Mucosa of descending colon (tissue), 3 donors: ENCODE measurements at regions not wholly inside any gene's neighbourhood (a gene's known extent, or its start where the extent isn't known, plus 50 kb on each side); places are given as distances from the start of the nearest gene placed in this dataset.

Experiments
- ATAC-seq: fragments of 200-7000 bp; cut with Tn5 transposase; one replicate; pipeline ENCODE4 v1.9.1; 2020; ENCODE audit warnings: mild to moderate bottlenecking, moderate library complexity
- DNase-seq, 3 donors: peaks; one replicate each; pipeline ENCODE4 v3.0.0-alpha.2; 2020
- H3K36me3 ChIP-seq: fragments of 200-600 bp; one replicate; pipeline ENCODE4 v1.8.0; 2021; ENCODE audit warnings: low read depth, mild to moderate bottlenecking
- H3K4me1 ChIP-seq: fragments of 200-600 bp; one replicate; pipeline ENCODE4 v1.8.0; 2021; ENCODE audit warnings: low read depth, mild to moderate bottlenecking
- H3K4me3 ChIP-seq: fragments of 200-600 bp; one replicate; pipeline ENCODE4 v1.8.0; 2021; ENCODE audit warnings: mild to moderate bottlenecking
- H3K9me3 ChIP-seq: fragments of 200-600 bp; one replicate; pipeline ENCODE4 v1.8.0; 2021; ENCODE audit warnings: mild to moderate bottlenecking
- CTCF ChIP-seq: fragments of 200-600 bp; IDR thresholded peaks from one replicate; pipeline ENCODE4 v1.8.0; 2022; ENCODE audit warnings: antibody characterized with exemption, mild to moderate bottlenecking
- intact Hi-C, 2 donors: fragments of 100-400 bp; cut with DNase I in 1 of 2; cut with micrococcal nuclease in 1 of 2; formaldehyde crosslinking; loops; one replicate each; pipeline versions ENCODE4 v1.11.0 to v1.11.1; 2022; cut with DNase I, micrococcal nuclease
- donor health status: DM: no; HTN: no; CAD: no; lungs with moderate emphysema.
- donor health status: DM: no; HTN: no; CAD: no.
- donor health status: DM: no; HTN: yes; CAD: no.

- Histone ChIP-seq H3K4me3 (no peak overlapping the region), H3K9me3 (no peaks in the 10 kb centered on the region), H3K36me3 (no peaks in the 10 kb centered on the region), H3K4me1 (no peaks in the 10 kb centered on the region)
- DNase-seq: no peak
- TF ChIP-seq CTCF: no peak
- intact Hi-C loops: no loop called here
- no peak for ATAC-seq
Observed at GRCh38 chr21:32144851-32145250, 134.0 kb downstream of the MIS18A start.

- Histone ChIP-seq H3K4me1 (no peaks in the 10 kb centered on the region), H3K4me3 (no peak overlapping the region), H3K36me3 (no peaks in the 10 kb centered on the region), H3K9me3 (no peaks in the 10 kb centered on the region)
- peak in 1 of 3 donors; percentile 6 for DNase-seq
- intact Hi-C loops: no loop called here
- no peak for ATAC-seq
- no peak for TF ChIP-seq CTCF
Observed at GRCh38 chr21:32143241-32143939, 135.5 kb downstream of the MIS18A start.

- Histone ChIP-seq H3K4me1 (no peaks in the 10 kb centered on the region), H3K9me3 (no peaks in the 10 kb centered on the region), H3K4me3 (no peak overlapping the region), H3K36me3 (no peaks in the 10 kb centered on the region)
- TF ChIP-seq CTCF: no peak
- DNase-seq: no peak
- intact Hi-C loops: no loop called here
- no peak for ATAC-seq
Observed at GRCh38 chr21:32141318-32141633, 137.6 kb downstream of the MIS18A start.

- no peak for TF ChIP-seq CTCF
- ATAC-seq: no peak
- no peak for DNase-seq
- Histone ChIP-seq H3K9me3 (no peaks in the 10 kb centered on the region), H3K4me1 (no peaks in the 10 kb centered on the region), H3K36me3 (no peaks in the 10 kb centered on the region), H3K4me3 (no peak overlapping the region)
- intact Hi-C loops: no loop called here
Observed at GRCh38 chr21:32140604-32141317, 138.1 kb downstream of the MIS18A start.

GRCh38 chr21:32140151-32140550, 138.7 kb downstream of the MIS18A start:
- no peaks in the 10 kb centered on the region for H3K4me1 ChIP-seq
- TF ChIP-seq CTCF: no peak
- H3K9me3 ChIP-seq: no peaks in the 10 kb centered on the region
- H3K4me3 ChIP-seq: no peak overlapping the region
- no peak for ATAC-seq
- no peak for DNase-seq
- intact Hi-C loops: no loop called here
- no peaks in the 10 kb centered on the region for H3K36me3 ChIP-seq
